ENCODE measurements at regions not wholly inside any gene's neighbourhood (a gene's known extent, or its start where the extent isn't known, plus 50 kb on each side); places are given as distances from the start of the nearest gene placed in this dataset.

DNA sequence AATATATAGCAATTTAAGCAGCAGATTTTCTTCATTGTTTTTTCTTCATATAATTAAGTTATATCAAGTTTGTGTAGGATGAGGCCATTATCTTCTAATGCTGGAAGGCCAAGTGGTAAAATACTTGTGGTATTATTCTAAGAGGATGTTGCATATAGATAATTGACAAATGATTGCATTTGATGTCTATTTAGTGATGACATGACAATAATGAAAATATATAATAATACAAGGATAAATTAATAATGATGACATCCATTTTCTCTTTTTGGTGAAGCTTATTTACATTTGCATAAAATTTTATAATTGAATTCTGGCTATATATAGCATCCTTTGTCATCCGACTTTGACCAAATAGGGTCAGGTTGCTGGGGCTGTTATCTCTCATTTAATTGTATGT lies 195.4 kb upstream of the KCNJ16 start:
- TF ChIP-seq, protein P1, sequence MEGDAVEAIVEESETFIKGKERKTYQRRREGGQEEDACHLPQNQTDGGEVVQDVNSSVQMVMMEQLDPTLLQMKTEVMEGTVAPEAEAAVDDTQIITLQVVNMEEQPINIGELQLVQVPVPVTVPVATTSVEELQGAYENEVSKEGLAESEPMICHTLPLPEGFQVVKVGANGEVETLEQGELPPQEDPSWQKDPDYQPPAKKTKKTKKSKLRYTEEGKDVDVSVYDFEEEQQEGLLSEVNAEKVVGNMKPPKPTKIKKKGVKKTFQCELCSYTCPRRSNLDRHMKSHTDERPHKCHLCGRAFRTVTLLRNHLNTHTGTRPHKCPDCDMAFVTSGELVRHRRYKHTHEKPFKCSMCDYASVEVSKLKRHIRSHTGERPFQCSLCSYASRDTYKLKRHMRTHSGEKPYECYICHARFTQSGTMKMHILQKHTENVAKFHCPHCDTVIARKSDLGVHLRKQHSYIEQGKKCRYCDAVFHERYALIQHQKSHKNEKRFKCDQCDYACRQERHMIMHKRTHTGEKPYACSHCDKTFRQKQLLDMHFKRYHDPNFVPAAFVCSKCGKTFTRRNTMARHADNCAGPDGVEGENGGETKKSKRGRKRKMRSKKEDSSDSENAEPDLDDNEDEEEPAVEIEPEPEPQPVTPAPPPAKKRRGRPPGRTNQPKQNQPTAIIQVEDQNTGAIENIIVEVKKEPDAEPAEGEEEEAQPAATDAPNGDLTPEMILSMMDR (IDR thresholded peaks at IDR 0.05) = no peak
- no peak for TF ChIP-seq POLR2A (IDR thresholded peaks at IDR 0.05)

All from gastroesophageal sphincter (tissue), 3 donors.